SHP77 treated with DMSO at 0.1 percent for 48 hours (cell line): ENCODE measurements at regions not wholly inside any gene's neighbourhood (a gene's known extent, or its start where the extent isn't known, plus 50 kb on each side); places are given as distances from the start of the nearest gene placed in this dataset.
"Not testable (repeated sequence)": the region's sequence is repeated elsewhere in the genome, so short reads cannot be mapped to it uniquely, and the experiment has no call there.

Experiments used
- DNase-seq: peaks from one replicate; lab custom pipeline; 2025; lab: John Stamatoyannopoulos, UW

- no peak for DNase-seq
Observed at GRCh38 chr1:88466011-88466410, 218.1 kb upstream of the PKN2 start.

DNA sequence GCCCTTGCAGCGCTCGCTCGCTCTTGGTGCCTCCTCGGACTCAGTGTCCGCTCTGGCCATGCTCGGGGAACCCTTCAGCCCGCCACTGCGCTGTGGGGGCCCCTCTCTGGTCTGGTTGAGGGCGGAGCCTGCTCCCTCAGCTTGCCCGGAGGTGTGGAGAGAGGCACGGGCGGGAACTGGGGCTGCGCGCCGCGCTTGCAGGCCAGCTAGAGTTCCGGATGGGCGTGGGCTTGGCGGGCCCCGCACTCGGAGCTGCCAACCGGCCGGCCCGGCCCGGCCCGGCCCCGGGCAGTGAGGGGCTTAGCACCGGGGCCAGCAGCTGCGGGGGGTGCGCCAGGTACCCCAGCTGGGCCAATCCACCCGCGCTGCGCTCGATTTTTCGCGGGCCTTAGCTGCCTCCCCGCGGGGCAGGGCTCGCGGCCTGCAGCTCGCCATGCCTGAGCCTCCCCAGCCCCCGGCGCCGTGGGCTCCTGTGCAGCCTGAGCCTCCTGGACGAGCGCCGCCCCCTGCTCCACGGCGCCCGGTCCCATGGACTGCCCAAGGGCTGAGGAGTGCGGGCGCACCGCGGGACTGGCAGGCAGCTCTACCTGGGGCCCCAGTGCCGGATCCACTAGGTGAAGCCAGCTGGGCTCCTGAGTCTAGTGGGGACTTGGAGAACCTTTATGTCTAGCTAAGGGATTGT, 217.0 kb upstream of the PKN2 start:
- DNase-seq: no peak

GRCh38 chr1:88472298-88472697, 211.8 kb upstream of the PKN2 start:
- no peak for DNase-seq

DNA sequence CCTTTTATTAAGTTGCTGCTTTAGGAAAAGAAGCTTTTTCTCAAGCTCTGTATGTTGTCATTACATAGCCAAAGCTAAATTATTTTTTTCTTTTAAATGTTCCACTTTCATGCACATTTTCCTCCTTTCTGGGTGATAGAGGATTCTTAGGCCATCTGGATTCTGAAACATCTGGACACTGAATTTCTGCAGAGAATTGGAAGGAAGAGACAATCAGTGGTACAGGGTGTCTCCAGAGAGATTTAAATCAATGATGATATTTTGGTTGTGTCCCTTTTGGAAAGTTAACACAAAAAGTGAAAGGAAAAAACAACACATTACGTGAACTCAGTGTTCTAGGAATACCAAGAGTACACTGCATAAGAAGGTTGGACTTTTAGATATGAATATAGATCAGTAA, 211.4 kb upstream of the PKN2 start:
- no peak for DNase-seq

- no peak for DNase-seq
Observed at GRCh38 chr1:88474555-88475304, 209.3 kb upstream of the PKN2 start.

GRCh38 chr1:88484881-88485280, 199.2 kb upstream of the PKN2 start:
- DNase-seq: no peak

GRCh38 chr1:88488237-88488636, 195.8 kb upstream of the PKN2 start:
- DNase-seq: no peak

GRCh38 chr1:88490676-88491075, 193.4 kb upstream of the PKN2 start:
- DNase-seq: no peak

DNA sequence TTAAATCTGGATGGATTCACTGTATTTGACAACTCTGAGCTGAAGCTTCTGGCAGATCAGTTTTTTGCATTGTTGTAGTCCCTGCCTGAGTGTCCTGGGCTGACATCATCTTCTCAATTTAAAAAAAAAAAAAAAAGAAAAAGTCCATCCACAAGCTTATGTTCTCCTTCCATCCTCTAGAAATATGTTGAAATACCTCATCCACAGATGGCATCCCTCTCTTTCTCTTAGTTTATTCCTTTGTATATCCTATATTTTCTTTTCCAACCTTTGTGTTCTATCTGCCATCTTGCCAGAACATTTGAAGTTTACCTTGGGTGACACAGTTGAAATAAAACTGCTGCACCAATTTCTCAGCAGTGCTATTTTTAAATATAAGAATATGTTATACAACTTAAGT, 184.4 kb upstream of the PKN2 start:
- DNase-seq: no peak

DNA sequence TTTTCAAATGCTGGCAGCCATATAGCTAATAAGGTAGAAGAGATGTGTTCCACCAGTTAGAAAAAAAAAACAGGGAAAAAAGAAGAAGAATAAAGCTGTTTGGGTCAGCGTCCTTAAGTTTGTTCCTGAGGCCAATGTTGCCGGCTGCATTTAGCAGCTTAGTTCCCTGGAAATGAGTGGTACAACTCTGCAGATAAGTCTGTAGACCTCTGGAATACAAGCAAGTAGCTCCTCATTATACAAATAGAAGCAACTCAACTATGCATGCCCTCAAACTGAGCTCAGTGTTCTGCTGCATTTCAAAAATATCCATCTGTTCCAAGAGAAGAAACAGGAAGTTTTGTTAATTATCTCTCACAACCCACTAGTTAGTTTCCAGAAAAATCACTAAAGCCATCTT, 181.2 kb upstream of the PKN2 start:
- no peak for DNase-seq

DNA sequence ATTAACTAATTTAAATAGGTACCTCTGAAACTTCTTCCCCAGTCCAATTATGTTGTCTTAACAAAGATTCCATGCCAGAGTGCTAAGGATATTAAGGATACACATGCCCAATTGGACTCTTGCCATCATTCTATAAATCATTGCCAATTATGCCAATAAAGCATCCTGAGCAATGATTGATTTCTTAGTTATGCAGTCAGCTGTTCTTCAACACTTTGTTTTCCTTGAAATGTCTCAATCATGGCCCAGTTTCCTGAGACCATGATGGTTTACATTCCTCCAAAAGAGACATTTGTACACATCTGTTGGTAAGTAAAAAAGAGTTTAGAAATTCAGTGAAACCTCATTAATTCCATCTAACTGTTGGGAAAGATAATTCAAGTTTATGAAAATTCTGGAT, 180.4 kb upstream of the PKN2 start:
- no peak for DNase-seq

DNA sequence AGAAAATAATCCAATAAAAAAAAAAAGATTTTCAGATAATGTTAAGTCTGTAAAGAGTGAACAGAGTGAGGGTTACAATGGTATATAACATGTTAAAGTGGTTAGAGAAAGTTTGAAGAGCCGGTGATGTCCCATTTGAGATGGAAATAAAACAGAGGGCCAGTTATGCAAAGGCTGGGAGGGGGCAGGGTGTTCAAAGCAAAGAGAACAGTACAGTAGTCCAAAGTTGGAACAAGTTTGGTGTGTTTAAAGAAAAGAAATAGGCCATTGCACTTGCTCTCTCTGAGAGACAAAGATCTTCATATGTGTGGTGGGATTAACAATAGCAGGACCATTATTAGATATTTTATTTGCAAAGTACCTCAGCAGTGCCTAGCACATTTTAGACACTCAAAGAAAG, 179.5 kb upstream of the PKN2 start:
- no peak for DNase-seq

- no peak for DNase-seq
Observed at GRCh38 chr1:88509379-88509778, 174.7 kb upstream of the PKN2 start.

DNA sequence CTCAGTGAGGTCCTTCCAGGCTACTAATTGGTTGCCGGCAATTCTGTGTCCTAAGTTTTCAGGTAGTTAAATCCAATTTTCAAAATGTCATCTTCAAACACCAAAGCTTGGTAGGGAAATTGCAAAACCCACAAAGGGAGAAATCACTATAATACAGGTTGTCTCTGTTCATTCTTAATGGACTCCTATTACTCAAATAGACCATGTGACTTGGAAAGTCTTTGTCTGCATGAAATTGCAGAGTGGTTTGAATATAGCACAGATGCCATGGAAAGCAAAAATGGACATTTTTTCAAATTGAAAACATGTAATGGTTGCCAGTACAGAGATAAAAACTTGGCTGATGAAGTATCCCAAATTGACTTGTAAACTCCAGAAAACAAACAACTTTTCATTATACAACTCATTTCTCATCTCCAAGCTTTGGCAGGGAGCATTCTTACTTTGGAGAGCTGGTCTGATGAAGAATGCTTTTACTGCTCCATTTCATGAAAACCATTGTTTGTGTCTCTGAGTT, 169.5 kb upstream of the PKN2 start:
- DNase-seq: no peak

DNA sequence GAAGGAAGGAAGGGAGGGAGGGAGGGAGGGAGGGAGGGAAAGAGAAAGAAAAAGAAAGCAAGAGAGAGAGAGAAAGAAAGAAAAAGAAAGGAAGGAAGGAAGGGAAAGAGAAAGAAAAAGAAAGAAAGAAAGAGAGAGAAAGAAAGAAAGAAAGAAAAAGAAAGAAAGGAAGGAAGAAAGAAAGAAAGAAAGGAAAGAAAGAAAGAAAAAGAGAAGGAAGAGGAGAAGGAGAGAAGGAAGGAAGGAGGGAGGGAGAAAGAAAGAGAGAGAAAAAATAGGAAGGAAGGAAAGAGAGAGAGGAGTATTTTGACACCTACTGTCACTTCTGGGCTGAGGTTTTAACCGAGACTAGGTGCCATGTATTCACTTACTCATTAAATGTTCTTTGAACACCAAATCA, 166.6 kb upstream of the PKN2 start:
- not testable (repeated sequence) for DNase-seq

GRCh38 chr1:88519156-88519555, 164.9 kb upstream of the PKN2 start:
- DNase-seq: no peak

- DNase-seq: no peak
Observed at GRCh38 chr1:88523854-88524528, 160.1 kb upstream of the PKN2 start.

- DNase-seq: no peak
Observed at GRCh38 chr1:88526456-88526855, 157.6 kb upstream of the PKN2 start.

GRCh38 chr1:88528792-88529191, 155.3 kb upstream of the PKN2 start:
- no peak for DNase-seq

GRCh38 chr1:88529581-88529980, 154.5 kb upstream of the PKN2 start:
- DNase-seq: no peak

DNA sequence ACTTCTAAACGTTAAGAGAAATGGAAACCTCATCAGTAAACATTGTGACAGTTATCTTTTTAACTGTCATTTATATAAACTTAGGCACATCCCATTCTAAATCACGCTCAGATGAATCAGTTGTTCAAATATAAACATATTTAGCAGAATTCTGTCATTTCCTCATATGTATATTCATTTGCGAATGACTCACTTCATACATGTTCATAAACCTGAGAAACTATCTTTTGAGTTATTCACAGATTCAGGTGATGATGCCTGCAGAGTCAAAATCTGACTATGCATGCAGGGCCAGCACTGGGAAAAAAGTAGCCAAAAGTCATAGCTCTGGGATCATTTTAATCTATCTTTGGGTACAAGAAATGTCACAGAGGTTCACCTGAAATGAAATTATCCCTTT, 153.8 kb upstream of the PKN2 start:
- no peak for DNase-seq

- DNase-seq: no peak
Observed at GRCh38 chr1:88537787-88538186, 146.3 kb upstream of the PKN2 start.
